PC-9 (cell line): ENCODE measurements at regions not wholly inside any gene's neighbourhood (a gene's known extent, or its start where the extent isn't known, plus 50 kb on each side); places are given as distances from the start of the nearest gene placed in this dataset.
"Not testable (repeated sequence)": the region's sequence is repeated elsewhere in the genome, so short reads cannot be mapped to it uniquely, and the experiment has no call there.

Experiments
- EZH2 ChIP-seq: fragments of 200-600 bp; sonication (generic); IDR thresholded peaks from 2 replicates; pipeline ENCODE4 v1.8.0; 2017; ENCODE audit warnings: antibody characterized with exemption, low read depth
- TF ChIP-seq, protein P1 (sequence below): fragments of 200-600 bp; sonication (generic); conservative IDR thresholded peaks from 2 replicates; pipeline ENCODE4 v1.6.1; 2017; ENCODE audit warnings: mixed run types, antibody characterized with exemption, mild to moderate bottlenecking, moderate library complexity

DNA sequence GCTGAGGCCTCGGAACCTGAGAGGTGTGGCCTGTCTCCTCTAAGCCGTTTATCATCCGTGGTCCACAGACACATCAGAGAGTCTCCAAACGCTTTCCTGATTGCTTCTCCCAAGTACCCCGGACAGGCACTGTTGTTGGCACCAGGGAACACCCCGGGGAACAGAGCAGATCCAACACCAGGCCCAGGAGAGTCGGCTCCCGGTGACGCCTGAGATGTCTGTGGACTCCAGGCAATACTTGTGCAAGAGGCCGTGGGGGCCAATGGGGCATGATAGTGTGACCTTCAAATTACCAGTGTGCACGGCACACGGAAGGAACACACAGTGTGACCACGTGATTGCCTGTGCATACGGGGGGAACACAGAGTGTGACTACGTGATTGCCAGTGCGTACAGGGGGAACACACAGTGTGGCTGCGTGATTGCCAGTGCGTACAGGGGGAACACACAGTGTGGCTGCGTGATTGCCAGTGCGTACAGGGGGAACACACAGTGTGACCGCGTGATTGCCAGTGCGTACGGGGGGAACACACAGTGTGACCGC lies 136.6 kb downstream of the RTP5 start:
- TF ChIP-seq, protein P1, sequence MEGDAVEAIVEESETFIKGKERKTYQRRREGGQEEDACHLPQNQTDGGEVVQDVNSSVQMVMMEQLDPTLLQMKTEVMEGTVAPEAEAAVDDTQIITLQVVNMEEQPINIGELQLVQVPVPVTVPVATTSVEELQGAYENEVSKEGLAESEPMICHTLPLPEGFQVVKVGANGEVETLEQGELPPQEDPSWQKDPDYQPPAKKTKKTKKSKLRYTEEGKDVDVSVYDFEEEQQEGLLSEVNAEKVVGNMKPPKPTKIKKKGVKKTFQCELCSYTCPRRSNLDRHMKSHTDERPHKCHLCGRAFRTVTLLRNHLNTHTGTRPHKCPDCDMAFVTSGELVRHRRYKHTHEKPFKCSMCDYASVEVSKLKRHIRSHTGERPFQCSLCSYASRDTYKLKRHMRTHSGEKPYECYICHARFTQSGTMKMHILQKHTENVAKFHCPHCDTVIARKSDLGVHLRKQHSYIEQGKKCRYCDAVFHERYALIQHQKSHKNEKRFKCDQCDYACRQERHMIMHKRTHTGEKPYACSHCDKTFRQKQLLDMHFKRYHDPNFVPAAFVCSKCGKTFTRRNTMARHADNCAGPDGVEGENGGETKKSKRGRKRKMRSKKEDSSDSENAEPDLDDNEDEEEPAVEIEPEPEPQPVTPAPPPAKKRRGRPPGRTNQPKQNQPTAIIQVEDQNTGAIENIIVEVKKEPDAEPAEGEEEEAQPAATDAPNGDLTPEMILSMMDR: not testable (repeated sequence)
- not testable (repeated sequence) for TF ChIP-seq EZH2
